A549 (cell line): ENCODE measurements at regions not wholly inside any gene's neighbourhood (a gene's known extent, or its start where the extent isn't known, plus 50 kb on each side); places are given as distances from the start of the nearest gene placed in this dataset.

Experiments used
- CTCF ChIP-seq: fragments of >200 bp; sonication (Bioruptor Twin); formaldehyde crosslinking; IDR thresholded peaks from 3 replicates; pipeline ENCODE4 v1.5.1; 2016
- HDAC2 ChIP-seq: fragments of 200-600 bp; sonication (generic); IDR thresholded peaks from 2 replicates; pipeline ENCODE4 v1.6.1; 2016
- MAX ChIP-seq: IDR thresholded peaks from 2 replicates; pipeline ENCODE4 v1.6.1; 2012
- POLR2A ChIP-seq: IDR thresholded peaks from 2 replicates; pipeline ENCODE4 v1.6.1; 2012; ENCODE audit warnings: mild to moderate bottlenecking, low read length
- RAD21 ChIP-seq, 2 experiments: fragments of >200 bp in 1 of 2; sonication (Bioruptor Twin) in 1 of 2; formaldehyde crosslinking in 1 of 2; IDR thresholded peaks in 1 of 2; conservative IDR thresholded peaks in 1 of 2; 2 replicates in 1 of 2; 3 replicates in 1 of 2; pipeline ENCODE4 v1.6.1; 2012 to 2018; ENCODE audit warnings: inconsistent platforms in 1 of 2
- RNF2 ChIP-seq: fragments of 200-600 bp; sonication (generic); IDR thresholded peaks from 2 replicates; pipeline ENCODE4 v1.6.1; 2016; ENCODE audit warnings: low read depth, mild to moderate bottlenecking, antibody characterized with exemption, moderate library complexity, borderline replicate concordance
- TP53 ChIP-seq: fragments of 250-450 bp; sonication (Bioruptor Pico); IDR thresholded peaks from 2 replicates; pipeline ENCODE4 v1.5.0; 2021; ENCODE audit warnings: mild to moderate bottlenecking, moderate library complexity
- ZSCAN20 ChIP-seq: fragments of 250-450 bp; sonication (Bioruptor Pico); IDR thresholded peaks from 2 replicates; pipeline ENCODE4 v1.8.0; 2022; ENCODE audit warnings: mild to moderate bottlenecking, moderate library complexity

- TF ChIP-seq RAD21 (conservative IDR thresholded peaks at IDR 0.05 in 1 of 2, IDR thresholded peaks at IDR 0.05 in 1 of 2): no peak
- no peak for TF ChIP-seq RNF2
- no peak for TF ChIP-seq CTCF
- no peak for TF ChIP-seq POLR2A
- no peak for TF ChIP-seq TP53 (CRISPR knock-in tag)
- TF ChIP-seq HDAC2: no peak
- no peak for TF ChIP-seq ZSCAN20 (CRISPR knock-in tag)
- TF ChIP-seq MAX: no peak
Measured at GRCh38 chr15:61315471-61315870, 86.4 kb upstream of the RORA start.
